Tibial nerve (tissue), 4 donors: ENCODE measurements at regions not wholly inside any gene's neighbourhood (a gene's known extent, or its start where the extent isn't known, plus 50 kb on each side); places are given as distances from the start of the nearest gene placed in this dataset.

Experiments
- EP300 ChIP-seq, 2 donors: sonication (generic); formaldehyde crosslinking; IDR thresholded peaks; one replicate each; pipeline ENCODE4 v1.6.1; 2017; ENCODE audit warnings: antibody characterized with exemption in 2 of 2, mild to moderate bottlenecking in 1 of 2
- TF ChIP-seq, protein P1 (sequence below), 5 experiments: fragments of 200-600 bp in 3 of 5; fragments of 450-650 bp in 2 of 5; sonication (generic) in 3 of 5; IDR thresholded peaks; one replicate each; pipeline ENCODE4 v1.5.1; 2016 to 2019; ENCODE audit warnings: antibody characterized with exemption in 5 of 5, mild to moderate bottlenecking in 3 of 5, moderate library complexity in 2 of 5

DNA sequence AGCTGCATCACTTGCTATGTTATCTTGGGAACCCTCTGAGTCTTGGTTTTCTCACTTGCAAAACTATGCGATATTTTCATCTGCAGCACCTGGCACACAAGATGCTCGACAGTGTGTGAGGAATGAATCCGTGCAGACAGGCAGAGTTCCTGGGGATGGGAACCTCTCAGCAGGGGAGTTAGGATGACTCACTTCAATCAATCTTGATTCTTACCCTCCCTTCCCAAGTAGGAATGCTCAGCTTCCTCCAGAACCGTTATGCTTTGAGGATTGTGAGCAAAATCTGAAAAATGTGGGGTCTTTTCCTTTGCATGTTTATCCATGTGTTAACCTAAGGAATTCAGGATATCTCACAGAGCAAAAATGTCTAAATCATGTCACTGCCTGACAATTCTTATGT lies 68.9 kb upstream of the HNF1B start:
- TF ChIP-seq, protein P1, sequence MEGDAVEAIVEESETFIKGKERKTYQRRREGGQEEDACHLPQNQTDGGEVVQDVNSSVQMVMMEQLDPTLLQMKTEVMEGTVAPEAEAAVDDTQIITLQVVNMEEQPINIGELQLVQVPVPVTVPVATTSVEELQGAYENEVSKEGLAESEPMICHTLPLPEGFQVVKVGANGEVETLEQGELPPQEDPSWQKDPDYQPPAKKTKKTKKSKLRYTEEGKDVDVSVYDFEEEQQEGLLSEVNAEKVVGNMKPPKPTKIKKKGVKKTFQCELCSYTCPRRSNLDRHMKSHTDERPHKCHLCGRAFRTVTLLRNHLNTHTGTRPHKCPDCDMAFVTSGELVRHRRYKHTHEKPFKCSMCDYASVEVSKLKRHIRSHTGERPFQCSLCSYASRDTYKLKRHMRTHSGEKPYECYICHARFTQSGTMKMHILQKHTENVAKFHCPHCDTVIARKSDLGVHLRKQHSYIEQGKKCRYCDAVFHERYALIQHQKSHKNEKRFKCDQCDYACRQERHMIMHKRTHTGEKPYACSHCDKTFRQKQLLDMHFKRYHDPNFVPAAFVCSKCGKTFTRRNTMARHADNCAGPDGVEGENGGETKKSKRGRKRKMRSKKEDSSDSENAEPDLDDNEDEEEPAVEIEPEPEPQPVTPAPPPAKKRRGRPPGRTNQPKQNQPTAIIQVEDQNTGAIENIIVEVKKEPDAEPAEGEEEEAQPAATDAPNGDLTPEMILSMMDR (IDR thresholded peaks at IDR 0.05): no peak
- no peak for TF ChIP-seq EP300 (IDR thresholded peaks at IDR 0.05)
